Retina (tissue), 1 donor: ENCODE measurements at regions not wholly inside any gene's neighbourhood (a gene's known extent, or its start where the extent isn't known, plus 50 kb on each side); places are given as distances from the start of the nearest gene placed in this dataset.

Experiments
- DNase-seq: peaks from one replicate; pipeline ENCODE4 v3.0.0-alpha.2; 2016

- no peak for DNase-seq
Observed at GRCh38 chr5:167574464-167574863, 717.0 kb upstream of the WWC1 start.

- no peak for DNase-seq
Observed at GRCh38 chr5:167575330-167575729, 716.1 kb upstream of the WWC1 start.

- no peak for DNase-seq
Observed at GRCh38 chr5:167576126-167576525, 715.3 kb upstream of the WWC1 start.

GRCh38 chr5:167576897-167577296 lies 714.5 kb upstream of the WWC1 start:
- DNase-seq, result no peak

GRCh38 chr5:167577616-167578015 lies 713.8 kb upstream of the WWC1 start:
- DNase-seq, result no peak

- no peak for DNase-seq
Observed at GRCh38 chr5:167578977-167579692, 712.3 kb upstream of the WWC1 start.

GRCh38 chr5:167579693-167580055 lies 711.8 kb upstream of the WWC1 start:
- no peak for DNase-seq

GRCh38 chr5:167580608-167581007 lies 710.8 kb upstream of the WWC1 start:
- no peak for DNase-seq

- DNase-seq, result no peak
Observed at GRCh38 chr5:167582283-167582682, 709.2 kb upstream of the WWC1 start.

GRCh38 chr5:167582886-167583285 lies 708.6 kb upstream of the WWC1 start:
- DNase-seq, result no peak

GRCh38 chr5:167585184-167585583 lies 706.3 kb upstream of the WWC1 start:
- no peak for DNase-seq

GRCh38 chr5:167587772-167588437 lies 703.5 kb upstream of the WWC1 start:
- peak; percentile 50 for DNase-seq

GRCh38 chr5:167592114-167592513 lies 699.3 kb upstream of the WWC1 start:
- no peak for DNase-seq

- no peak for DNase-seq
Observed at GRCh38 chr5:167593329-167594060, 698.0 kb upstream of the WWC1 start.

GRCh38 chr5:167594061-167594435 lies 697.4 kb upstream of the WWC1 start:
- no peak for DNase-seq

GRCh38 chr5:167594750-167595149 lies 696.7 kb upstream of the WWC1 start:
- no peak for DNase-seq

- DNase-seq, result no peak
Observed at GRCh38 chr5:167595196-167595595, 696.2 kb upstream of the WWC1 start.

GRCh38 chr5:167598166-167598565 lies 693.3 kb upstream of the WWC1 start:
- DNase-seq, result no peak

GRCh38 chr5:167602067-167602466 lies 689.4 kb upstream of the WWC1 start:
- no peak for DNase-seq

- DNase-seq, result no peak
Observed at GRCh38 chr5:167603135-167603534, 688.3 kb upstream of the WWC1 start.

- DNase-seq, result no peak
Observed at GRCh38 chr5:167608390-167609272, 682.8 kb upstream of the WWC1 start.

GRCh38 chr5:167614294-167615021 lies 677.0 kb upstream of the WWC1 start:
- peak; percentile 39 for DNase-seq
